HG03097 (cell line): ENCODE measurements at regions not wholly inside any gene's neighbourhood (a gene's known extent, or its start where the extent isn't known, plus 50 kb on each side); places are given as distances from the start of the nearest gene placed in this dataset.

Experiments used
- ATAC-seq: cut with Tn5 transposase; IDR thresholded peaks from one replicate; pipeline ENCODE4 v1.9.1; 2021; ENCODE audit not compliant: unreplicated experiment, low FRiP score

- ATAC-seq: no peak
These were observed 185.2 kb downstream of the MYLK4 start for GRCh38 chr6:2565499-2565898.

GRCh38 chr6:2563635-2564034, 187.1 kb downstream of the MYLK4 start:
- ATAC-seq: peak; percentile 68

- ATAC-seq: no peak
These were observed 187.8 kb downstream of the MYLK4 start for GRCh38 chr6:2562721-2563451.

- ATAC-seq: no peak
These were observed 189.6 kb downstream of the MYLK4 start for GRCh38 chr6:2560917-2561698.

GRCh38 chr6:2560140-2560818, 190.4 kb downstream of the MYLK4 start:
- no peak for ATAC-seq

- ATAC-seq: no peak
These were observed 191.6 kb downstream of the MYLK4 start for GRCh38 chr6:2558861-2559801.

- ATAC-seq: no peak
These were observed 192.5 kb downstream of the MYLK4 start for GRCh38 chr6:2558098-2558680.

GRCh38 chr6:2557181-2557720, 193.5 kb downstream of the MYLK4 start:
- no peak for ATAC-seq

GRCh38 chr6:2556761-2557160, 194.0 kb downstream of the MYLK4 start:
- ATAC-seq: no peak

- ATAC-seq: no peak
These were observed 196.0 kb downstream of the MYLK4 start for GRCh38 chr6:2554651-2555260.

GRCh38 chr6:2552526-2553154, 198.1 kb downstream of the MYLK4 start:
- no peak for ATAC-seq

- ATAC-seq: no peak
These were observed 199.0 kb downstream of the MYLK4 start for GRCh38 chr6:2551705-2552104.

- ATAC-seq: no peak
These were observed 200.5 kb downstream of the MYLK4 start for GRCh38 chr6:2550247-2550646.

GRCh38 chr6:2549834-2550233, 200.9 kb downstream of the MYLK4 start:
- no peak for ATAC-seq

GRCh38 chr6:2547355-2547754, 203.4 kb downstream of the MYLK4 start:
- ATAC-seq: no peak

GRCh38 chr6:2546901-2547300, 203.8 kb downstream of the MYLK4 start:
- ATAC-seq: no peak

- ATAC-seq: no peak
These were observed 205.2 kb downstream of the MYLK4 start for GRCh38 chr6:2545383-2546038.

GRCh38 chr6:2543321-2543720, 207.4 kb downstream of the MYLK4 start:
- ATAC-seq: peak; percentile 9
